DND-41 (cell line): ENCODE measurements at regions not wholly inside any gene's neighbourhood (a gene's known extent, or its start where the extent isn't known, plus 50 kb on each side); places are given as distances from the start of the nearest gene placed in this dataset.

Experiments used
- EZH2 ChIP-seq: IDR thresholded peaks from 3 replicates; pipeline ENCODE4 v1.6.1; 2012; ENCODE audit warnings: borderline replicate concordance, low read depth, mild to moderate bottlenecking, moderate library complexity, low read length, inconsistent platforms; ENCODE audit not compliant: severe bottlenecking
- TF ChIP-seq, protein P1 (sequence below): IDR thresholded peaks from 2 replicates; pipeline ENCODE4 v1.5.1; 2012; ENCODE audit warnings: borderline replicate concordance, low read length, moderate library complexity, mild to moderate bottlenecking; ENCODE audit not compliant: poor library complexity, severe bottlenecking; ENCODE audit errors: extremely low read depth

- TF ChIP-seq, protein P1, sequence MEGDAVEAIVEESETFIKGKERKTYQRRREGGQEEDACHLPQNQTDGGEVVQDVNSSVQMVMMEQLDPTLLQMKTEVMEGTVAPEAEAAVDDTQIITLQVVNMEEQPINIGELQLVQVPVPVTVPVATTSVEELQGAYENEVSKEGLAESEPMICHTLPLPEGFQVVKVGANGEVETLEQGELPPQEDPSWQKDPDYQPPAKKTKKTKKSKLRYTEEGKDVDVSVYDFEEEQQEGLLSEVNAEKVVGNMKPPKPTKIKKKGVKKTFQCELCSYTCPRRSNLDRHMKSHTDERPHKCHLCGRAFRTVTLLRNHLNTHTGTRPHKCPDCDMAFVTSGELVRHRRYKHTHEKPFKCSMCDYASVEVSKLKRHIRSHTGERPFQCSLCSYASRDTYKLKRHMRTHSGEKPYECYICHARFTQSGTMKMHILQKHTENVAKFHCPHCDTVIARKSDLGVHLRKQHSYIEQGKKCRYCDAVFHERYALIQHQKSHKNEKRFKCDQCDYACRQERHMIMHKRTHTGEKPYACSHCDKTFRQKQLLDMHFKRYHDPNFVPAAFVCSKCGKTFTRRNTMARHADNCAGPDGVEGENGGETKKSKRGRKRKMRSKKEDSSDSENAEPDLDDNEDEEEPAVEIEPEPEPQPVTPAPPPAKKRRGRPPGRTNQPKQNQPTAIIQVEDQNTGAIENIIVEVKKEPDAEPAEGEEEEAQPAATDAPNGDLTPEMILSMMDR, result no peak
- no peak for TF ChIP-seq EZH2
Measured at GRCh38 chr3:159629329-159630084, 359.1 kb upstream of the IL12A start.
